Transverse colon (tissue), 3 donors: ENCODE measurements at regions not wholly inside any gene's neighbourhood (a gene's known extent, or its start where the extent isn't known, plus 50 kb on each side); places are given as distances from the start of the nearest gene placed in this dataset.

ENCODE experiments used
- CTCF ChIP-seq, 5 experiments: fragments of 200-600 bp in 3 of 5; fragments of 450-650 bp in 2 of 5; sonication (generic) in 3 of 5; IDR thresholded peaks; 1 replicate in 2 of 5; 2 replicates in 3 of 5; pipeline ENCODE4 v1.5.1; 2016 to 2017; ENCODE audit warnings: antibody characterized with exemption in 5 of 5, inconsistent platforms in 3 of 5, mild to moderate bottlenecking in 2 of 5, moderate library complexity in 1 of 5
- EP300 ChIP-seq: sonication (generic); formaldehyde crosslinking; IDR thresholded peaks from one replicate; pipeline ENCODE4 v1.6.1; 2017; ENCODE audit warnings: antibody characterized with exemption, low read depth

GRCh38 chr10:28879246-28879645 is 201.9 kb downstream of the BAMBI start:
- TF ChIP-seq CTCF (IDR thresholded peaks at IDR 0.05) (no peak), EP300 (no peak)
